GM21390 (cell line): ENCODE measurements at regions not wholly inside any gene's neighbourhood (a gene's known extent, or its start where the extent isn't known, plus 50 kb on each side); places are given as distances from the start of the nearest gene placed in this dataset.

Experiments used
- ATAC-seq: cut with Tn5 transposase; IDR thresholded peaks from one replicate; pipeline ENCODE4 v1.9.1; 2021; ENCODE audit not compliant: unreplicated experiment

DNA sequence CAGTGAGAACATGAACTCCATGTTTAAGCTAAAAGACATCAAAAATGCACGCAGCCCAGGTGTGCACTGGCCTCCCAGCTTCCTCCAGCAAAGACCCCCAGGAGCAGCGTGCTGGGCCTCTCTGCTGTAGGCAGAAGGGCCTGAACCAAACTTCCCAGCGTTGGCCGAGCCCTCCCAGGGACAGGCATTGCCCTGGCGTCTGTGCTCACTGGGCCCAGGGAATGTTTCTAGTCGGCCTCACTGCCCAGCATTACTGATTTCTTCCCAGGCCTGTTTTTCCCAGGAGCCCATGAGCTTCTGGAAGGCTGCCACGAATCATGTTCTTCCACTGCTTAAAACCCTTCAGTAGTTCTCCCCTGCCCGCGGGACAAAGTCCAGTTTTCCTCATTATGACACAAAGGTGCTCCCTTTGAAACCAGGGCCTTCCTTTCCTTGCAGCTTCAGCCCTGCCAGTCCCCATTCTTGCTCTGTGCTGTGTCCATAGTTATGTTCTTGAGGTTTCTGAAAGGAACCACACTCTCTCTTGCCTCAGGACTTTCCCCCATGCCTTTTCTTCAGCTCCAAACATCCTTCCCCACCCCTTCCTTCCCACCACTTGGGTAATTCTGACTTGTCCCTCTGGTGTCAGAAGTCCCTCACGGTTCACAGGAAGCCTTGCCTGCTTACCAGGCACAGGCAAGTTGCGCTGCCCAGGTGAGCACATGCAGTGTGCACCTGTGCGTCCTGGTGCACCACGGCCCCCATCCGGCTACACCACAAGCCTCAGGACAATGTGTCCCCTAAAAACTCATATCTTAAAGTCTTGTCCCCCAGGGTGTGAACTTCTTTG, 93.4 kb upstream of the ENPP6 start:
- no peak for ATAC-seq

GRCh38 chr4:184310171-184310567, 92.5 kb upstream of the ENPP6 start:
- ATAC-seq, result peak; percentile 27

GRCh38 chr4:184309241-184310170, 91.8 kb upstream of the ENPP6 start:
- no peak for ATAC-seq

- no peak for ATAC-seq
Measured at GRCh38 chr4:184306949-184307348, 89.3 kb upstream of the ENPP6 start.

GRCh38 chr4:184306470-184306869, 88.8 kb upstream of the ENPP6 start:
- ATAC-seq, result no peak

GRCh38 chr4:184300816-184301215, 83.1 kb upstream of the ENPP6 start:
- no peak for ATAC-seq

DNA sequence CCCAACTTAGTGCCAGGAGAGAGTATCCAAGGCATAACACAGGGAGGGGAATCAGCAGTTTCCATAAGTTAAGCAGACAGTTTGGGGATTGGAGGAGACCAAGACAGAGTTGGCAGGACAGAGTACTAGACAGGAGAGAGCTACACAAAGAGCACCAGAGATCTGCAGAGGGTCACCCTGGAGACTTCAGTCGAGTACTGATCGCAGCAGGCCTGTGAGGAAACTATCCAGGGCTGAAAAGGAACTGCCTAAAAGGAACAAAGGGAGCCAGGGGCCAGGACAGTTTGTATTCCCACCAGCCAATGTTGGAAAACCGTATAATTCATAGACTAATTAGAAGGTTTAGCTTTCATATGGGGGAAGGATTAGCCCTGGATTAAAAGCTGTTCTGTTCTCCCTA, 80.6 kb upstream of the ENPP6 start:
- ATAC-seq, result no peak

GRCh38 chr4:184295206-184295605, 77.5 kb upstream of the ENPP6 start:
- ATAC-seq, result no peak

DNA sequence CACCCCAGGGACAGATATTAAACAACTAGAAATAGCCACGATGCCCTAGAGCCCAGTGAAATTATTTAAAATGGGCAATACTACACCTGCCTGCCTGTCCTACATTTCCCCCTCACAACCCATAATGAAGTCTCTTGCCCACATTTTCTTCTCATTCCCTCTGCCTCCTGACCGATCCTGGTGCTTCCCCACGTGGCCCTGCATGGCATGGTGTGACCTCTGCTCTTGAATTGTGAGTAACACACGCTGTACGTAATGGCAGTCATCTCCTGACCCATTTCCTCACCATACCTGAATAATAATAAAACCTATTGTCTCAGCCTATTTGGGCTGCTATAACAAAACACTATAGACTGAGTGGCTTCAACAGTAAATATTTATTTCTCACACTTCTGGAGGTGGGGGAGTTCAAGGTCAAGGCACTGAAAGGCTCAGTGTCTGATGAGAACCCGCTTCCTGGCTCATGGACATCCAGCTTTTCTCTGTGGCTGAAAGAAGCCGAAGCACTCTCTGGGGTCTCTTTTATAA, 77.0 kb upstream of the ENPP6 start:
- no peak for ATAC-seq

- ATAC-seq, result no peak
Measured at GRCh38 chr4:184293552-184293951, 75.9 kb upstream of the ENPP6 start.

DNA sequence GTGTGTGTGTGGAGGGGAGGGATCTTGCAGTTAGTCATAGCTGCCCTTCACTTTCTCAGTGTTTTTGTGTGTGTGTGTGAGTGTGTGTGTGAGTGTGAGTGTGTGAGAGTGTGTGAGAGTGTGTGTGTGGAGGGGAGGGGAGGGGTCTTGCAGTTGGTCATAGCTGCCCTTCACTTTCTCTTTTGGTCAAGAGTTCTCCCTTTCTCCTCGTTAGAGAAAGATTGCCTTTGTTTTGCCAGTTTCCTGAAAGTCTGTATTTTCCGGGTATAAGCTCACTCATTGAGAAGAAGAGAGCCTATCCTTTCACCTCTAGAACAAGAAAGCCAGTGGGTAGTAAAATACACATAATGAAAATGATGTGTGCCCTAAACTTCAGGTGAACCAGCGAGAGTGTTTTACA, 75.2 kb upstream of the ENPP6 start:
- no peak for ATAC-seq

GRCh38 chr4:184292465-184292867, 74.8 kb upstream of the ENPP6 start:
- ATAC-seq, result no peak

DNA sequence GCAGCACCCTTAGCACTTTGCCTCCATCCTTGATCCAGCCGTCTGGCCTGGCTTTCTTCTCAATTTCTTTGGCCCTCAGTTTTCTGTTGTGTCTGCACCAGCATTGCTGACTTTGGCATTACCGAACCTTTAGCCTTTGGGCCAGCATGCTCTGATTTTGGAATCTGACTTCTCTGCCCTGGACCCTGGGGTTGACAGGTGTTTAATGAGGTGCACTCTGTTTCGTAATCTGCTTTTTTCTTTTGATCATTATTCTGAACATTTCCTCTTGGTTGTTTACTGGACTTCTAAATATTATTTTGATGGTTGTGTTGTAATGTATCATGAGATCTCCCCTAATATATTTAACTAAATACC, 71.5 kb upstream of the ENPP6 start:
- no peak for ATAC-seq

DNA sequence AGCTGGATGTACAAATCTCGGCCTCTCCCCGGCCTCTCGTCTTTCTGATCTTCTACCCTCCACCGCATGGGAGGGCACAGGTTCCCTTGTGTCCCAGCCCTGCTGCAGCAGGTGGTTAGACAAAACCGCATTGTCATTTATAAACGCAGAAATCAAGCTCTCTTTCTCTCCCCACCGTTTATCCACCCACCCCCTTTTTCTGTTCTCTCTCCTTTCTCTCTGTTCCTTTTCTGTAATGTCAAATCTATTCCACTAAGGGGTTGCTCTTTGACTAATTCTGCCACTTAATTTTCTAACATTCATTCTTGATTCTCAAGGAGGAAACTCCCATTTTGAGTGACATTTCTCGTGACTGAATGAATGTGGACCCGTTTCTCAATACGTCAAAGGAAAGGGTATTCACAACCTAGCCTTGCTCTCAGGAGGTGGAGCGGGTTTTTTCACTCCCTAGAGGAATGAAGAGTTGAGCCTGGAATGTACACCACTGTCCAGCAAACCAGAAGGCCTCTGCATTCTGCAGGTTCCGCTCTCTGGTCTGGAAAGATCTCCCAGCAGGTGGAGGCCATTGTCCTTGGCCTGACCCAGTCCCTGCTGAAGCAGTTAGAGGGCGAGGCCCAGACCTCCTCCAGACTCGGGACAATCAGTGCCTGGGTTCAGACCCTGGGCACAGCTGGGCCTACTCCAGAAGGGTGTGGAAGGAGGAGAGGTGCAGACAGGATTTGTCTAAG, 70.9 kb upstream of the ENPP6 start:
- peak; percentile 67 for ATAC-seq

DNA sequence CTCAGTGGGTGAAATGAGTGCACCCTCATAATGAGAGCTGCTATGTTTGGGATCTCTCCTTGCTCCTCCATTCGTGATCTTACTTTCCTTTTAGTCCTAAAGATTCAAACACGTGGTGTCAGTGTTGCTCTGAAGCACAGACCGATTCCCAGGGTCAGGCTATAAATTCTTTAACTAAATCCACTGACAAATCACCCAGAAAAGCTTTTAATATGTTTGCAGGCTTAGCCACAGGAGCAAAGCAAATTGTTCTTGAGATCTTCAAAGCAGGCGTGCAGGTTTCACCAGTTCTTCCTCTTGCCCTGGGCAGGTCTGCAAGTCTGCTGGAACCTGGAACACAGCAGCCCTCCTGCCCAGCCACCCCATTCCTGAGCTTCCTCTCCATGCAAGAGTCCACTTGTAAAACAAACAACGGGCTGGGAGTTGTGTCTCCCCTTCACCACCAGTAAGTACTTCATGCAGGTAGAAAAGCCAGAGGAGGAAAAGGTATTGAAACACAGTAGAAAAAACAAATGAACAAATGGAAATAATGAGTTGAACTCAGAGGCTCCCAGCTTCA, 70.1 kb upstream of the ENPP6 start:
- ATAC-seq, result no peak

DNA sequence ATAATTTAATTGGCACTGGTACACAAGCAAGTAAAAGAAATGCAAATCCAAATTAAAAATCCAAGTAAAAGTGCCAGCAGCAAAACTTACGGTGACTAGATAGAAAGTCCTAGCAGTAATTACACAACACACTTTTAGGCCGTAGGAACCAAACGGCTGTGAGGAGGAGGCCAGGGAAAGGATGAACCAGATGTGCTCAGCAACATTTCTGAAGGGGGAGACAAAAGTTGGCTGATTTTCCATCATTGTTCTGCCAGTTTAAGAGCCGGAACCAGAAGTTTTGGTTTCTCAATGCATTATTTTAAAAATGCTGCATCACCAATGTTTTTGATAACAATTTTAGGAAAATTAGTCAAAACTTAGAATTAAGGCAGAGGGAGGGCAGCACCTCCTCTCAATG, 68.7 kb upstream of the ENPP6 start:
- ATAC-seq, result no peak

GRCh38 chr4:184284742-184285141, 67.1 kb upstream of the ENPP6 start:
- ATAC-seq, result no peak

DNA sequence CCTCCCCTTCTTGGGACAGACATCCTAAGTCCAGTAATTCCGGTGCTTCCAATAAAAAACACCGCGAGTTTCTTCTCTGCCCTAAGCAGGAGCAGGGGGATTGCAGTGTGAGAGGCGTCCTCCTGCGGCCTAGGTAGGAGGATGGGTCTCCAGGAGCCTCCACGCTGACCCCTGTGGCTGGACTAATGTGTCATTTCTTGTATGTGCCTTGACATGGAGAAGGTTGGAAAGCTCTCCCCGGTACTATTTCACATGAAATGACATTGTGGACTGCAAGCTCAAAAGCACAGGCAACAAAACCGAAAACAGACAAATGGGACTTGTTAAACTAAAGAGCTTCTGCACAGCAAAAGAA, 66.6 kb upstream of the ENPP6 start:
- ATAC-seq, result no peak

DNA sequence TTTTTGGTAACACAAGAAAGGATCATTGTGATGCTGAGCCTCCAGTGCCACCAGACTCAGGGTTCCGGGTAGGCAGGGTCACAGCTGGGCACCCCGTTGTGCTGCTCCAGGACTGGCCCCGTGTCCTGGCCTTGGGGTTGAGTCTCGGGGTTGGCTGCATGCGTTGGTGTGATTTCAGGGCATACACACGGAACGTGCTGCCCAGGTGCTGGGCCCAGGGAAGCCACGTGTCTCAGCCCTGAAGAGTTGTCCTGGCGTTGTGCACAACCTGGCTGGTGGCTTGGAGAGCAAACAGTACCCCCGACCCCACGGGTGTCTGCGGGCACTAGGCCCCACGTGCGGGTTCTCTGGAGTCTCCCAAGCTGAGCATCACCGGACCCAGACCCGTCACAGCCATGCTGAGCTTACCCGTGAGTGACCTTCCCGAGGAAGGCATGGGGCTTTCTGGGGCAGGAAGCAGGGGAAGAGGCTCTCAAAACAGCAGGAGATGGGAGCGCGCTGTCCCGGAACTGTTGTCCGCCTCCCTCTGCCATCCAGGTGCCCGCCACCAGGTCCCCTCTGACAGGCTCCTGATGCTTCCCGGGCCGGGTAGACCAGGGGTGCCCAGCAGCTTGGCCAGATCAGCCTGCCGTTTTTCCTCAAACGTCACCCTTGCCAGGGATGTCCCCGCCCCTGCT, 66.1 kb upstream of the ENPP6 start:
- ATAC-seq, result no peak

DNA sequence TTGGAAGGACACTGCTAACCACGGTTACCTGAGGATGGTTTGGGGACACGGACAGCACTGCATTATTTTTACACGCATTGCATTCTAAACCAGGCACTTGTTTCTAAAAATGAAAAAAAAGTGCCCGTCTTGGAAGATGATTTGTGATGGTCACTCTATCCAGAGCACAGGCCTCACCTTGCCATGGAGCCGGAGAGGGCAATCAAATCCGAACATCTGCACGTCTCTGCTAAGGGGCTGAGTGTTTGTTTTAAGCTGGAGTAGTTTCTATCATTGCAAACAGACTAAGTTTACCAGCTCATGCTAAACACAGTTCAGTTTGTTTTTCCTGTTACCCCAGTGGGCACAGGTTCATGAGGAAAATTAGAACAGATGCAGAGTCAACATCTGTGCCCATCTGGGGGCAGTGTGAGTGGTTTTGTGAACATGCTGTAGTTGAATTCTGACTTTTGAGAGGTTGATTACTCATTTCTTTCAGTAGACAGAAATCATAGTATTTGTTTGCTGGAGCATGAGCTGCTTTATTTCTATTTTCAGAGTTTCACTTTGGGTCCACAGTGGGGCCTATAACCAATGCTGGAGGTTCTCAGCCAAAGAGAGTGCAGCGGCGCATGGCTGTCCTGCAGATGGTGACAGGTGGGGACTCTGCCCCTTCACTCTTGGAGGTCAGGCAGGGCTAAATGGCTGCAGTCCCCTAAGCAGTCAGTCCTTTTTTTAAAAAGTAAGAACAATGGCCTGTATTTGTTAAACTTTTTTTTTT, 65.4 kb upstream of the ENPP6 start:
- peak; percentile 50 for ATAC-seq
